GM21529 (cell line): ENCODE measurements at regions not wholly inside any gene's neighbourhood (a gene's known extent, or its start where the extent isn't known, plus 50 kb on each side); places are given as distances from the start of the nearest gene placed in this dataset.
"Not testable (repeated sequence)": the region's sequence is repeated elsewhere in the genome, so short reads cannot be mapped to it uniquely, and the experiment has no call there.

Source experiments
- ATAC-seq: cut with Tn5 transposase; IDR thresholded peaks from one replicate; pipeline ENCODE4 v1.9.1; 2021; ENCODE audit not compliant: unreplicated experiment

GRCh38 chr17:33680472-33680871 is 387.4 kb upstream of the ASIC2 start:
- no peak for ATAC-seq

DNA sequence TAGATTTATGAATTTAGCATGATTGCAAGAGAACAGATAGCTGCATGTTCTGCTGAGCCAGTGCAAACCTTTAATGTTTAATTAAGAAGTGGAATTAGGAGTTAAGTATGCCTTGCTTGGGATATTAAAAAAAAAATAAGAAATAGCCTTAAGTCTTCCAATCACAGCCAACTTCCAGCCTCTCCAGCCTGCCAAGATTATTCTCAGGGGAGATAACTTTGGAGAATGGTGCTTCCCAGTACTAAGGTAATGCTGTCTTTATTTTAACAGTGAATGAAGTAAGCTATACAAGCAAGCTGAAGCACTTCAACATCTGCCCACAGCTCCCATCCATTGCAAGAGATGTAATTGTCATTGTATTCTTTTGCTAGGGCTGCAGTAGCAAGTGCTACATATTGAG is 389.5 kb upstream of the ASIC2 start:
- no peak for ATAC-seq

DNA sequence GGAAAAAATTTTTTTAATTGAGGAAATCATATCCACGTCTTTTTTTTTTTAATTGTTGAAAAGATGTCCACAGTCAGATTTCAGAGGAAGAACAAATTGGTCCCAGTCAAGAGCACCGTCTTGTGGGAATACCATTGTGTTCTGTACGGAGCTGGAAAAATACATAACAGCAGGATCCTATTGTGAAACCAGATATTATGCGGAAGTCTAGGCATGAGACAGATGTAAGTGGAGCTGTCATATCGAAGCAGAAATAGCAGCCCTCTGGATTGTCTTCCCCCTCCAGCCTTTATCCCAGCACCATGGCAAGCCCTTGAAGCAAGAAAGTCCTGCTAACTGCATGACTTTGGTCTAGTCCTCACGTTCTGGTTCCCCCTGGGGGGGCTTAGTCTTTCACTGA is 391.6 kb upstream of the ASIC2 start:
- no peak for ATAC-seq

- no peak for ATAC-seq
Observed at GRCh38 chr17:33686171-33686570, 393.1 kb upstream of the ASIC2 start.

- no peak for ATAC-seq
Observed at GRCh38 chr17:33687831-33688230, 394.7 kb upstream of the ASIC2 start.

DNA sequence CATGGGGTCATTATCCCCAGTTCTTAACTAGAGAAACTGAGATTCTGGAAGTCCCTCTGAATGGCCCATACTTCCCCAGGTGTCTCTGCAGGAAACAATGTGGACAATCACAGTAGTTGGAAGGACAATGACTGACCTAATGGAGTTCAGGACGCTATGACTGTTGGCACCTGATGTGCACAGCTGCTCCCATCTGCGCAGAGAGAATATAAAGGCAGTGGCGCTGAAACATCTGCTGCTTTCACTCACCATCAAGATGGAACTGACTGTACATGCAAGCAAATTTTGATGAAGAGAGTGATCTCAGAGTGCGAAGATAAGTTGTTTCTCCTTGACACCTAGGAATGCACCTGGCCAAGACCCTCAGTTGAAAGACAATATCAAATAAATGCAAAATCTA is 395.7 kb upstream of the ASIC2 start:
- no peak for ATAC-seq

- ATAC-seq: no peak
Observed at GRCh38 chr17:33689725-33690124, 396.6 kb upstream of the ASIC2 start.

GRCh38 chr17:33695431-33695830 is 402.3 kb upstream of the ASIC2 start:
- no peak for ATAC-seq

GRCh38 chr17:33696102-33696501 is 403.0 kb upstream of the ASIC2 start:
- ATAC-seq: no peak

GRCh38 chr17:33697557-33697956 is 404.5 kb upstream of the ASIC2 start:
- ATAC-seq: no peak

GRCh38 chr17:33701910-33702309 is 408.8 kb upstream of the ASIC2 start:
- ATAC-seq: no peak

DNA sequence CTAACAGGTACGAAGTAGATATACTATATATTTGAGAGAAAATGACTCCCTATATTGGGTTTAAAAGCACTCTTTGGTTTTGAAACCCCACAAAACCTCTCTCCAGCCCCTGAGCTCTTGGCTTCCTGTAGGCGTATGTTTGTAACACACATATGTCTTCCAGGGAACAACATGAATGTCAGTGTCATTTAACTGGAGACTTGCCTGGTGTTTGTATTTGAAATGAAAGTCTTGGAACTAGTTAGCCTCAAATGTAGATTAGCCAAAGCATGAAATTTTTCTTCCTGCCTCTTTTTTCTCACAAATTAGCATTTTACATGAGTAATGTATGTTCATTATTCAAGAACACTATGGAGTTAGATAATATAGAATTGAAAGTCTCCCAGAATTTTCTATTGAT is 411.8 kb upstream of the ASIC2 start:
- no peak for ATAC-seq

DNA sequence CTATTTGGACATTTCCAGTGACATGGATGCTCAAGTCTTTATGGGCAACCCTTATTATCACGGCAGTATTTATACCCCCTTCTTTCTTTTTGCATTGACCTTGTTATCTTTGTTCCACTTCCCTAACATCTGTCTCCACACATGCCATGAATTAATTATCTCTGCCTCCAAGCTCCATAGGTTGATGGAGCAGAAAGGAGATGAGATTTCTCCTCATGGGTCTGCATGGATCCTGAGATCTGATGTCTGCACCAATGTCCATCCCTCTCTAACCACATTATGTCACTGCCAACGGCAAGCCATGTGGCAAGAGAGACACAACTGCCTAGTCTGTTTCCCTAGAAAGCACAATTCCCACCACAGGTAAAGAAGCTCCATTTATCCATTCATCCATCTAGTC is 416.8 kb upstream of the ASIC2 start:
- ATAC-seq: no peak

GRCh38 chr17:33712120-33712519 is 419.0 kb upstream of the ASIC2 start:
- ATAC-seq: no peak

DNA sequence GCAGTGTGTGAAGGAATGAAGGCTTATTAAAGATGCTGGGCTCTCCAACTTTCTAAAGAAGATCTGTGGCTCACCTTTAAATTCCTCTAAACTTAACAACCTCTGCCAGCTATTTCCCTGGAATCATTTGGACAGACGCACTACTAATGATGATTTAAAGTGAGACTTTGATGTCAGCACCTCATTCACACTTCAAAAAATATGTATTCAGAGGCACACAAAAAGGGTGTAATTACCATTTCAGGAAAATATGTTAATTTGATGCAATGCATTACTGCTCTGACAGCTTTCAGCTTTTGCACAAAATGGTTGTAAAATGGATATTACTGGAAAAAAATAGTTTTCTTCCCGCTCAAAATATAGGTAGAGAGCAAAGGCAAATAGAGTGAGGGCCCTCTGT is 423.9 kb upstream of the ASIC2 start:
- ATAC-seq: no peak

GRCh38 chr17:33723736-33724135 is 430.6 kb upstream of the ASIC2 start:
- ATAC-seq: not testable (repeated sequence)

DNA sequence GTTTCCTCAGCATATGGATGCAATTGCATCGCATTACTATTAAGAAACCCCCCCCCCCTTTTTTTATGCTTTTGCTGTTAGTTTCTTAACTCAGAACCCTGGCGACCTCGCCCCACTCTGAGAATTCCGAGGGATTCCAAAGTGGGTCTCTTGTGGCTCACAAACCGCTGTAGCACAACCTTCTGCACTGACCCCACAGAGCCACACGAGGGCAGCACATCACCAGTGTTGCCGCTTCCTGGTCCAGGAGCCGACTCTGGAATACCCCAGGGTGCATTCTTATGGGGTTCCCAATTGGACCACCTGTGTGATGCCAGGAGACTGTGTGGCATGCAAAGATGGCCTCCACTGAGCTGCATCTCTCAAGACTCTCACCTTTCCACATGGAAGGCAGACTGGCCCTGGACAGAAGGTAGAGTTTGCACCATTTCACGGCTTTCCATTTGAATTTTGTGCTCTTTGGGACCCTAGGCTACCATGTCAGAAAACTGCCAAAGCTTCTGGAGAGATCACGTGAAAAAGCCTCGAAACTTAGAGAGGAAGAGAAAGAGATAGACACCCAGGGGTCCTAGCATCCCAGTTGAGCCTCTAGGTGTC is 432.7 kb upstream of the ASIC2 start:
- no peak for ATAC-seq

DNA sequence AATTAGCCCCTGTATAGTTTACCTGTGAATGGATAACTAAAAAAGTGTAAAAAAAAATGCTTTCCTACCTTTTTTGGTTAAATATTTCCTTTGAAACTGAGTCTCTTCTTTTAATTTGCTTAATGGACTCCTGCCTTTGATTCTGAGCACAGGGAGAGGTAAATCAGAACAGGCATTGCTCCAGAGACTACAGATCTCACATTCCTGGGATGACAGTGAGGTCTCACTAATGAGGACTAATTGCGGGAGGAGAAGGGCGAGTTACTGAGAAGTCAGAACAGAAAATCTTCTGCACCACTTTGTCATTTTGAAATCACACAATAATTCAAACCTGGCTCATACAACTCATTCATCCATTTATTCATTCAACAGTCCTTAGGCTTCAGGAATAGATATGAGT is 437.0 kb upstream of the ASIC2 start:
- ATAC-seq: no peak

DNA sequence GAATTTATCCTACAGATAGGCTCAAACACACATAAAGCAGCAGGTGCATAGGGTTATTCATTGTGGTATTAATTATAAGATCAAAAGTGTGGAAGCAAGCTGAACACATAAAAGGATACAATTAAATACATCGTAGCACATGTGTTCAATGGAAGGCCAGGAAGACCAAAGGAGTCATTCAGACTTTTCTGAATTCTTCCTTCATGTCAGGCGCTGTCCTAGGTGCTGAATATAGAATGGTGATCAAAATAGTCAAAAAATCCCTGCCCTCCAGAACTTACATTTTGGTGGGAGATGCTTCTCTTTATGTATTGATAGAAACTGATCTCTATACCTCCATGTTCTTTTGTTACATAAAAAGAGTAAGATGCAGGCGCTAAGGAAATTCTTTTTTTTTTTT is 439.0 kb upstream of the ASIC2 start:
- ATAC-seq: no peak

- no peak for ATAC-seq
Observed at GRCh38 chr17:33739714-33740113, 446.6 kb upstream of the ASIC2 start.

DNA sequence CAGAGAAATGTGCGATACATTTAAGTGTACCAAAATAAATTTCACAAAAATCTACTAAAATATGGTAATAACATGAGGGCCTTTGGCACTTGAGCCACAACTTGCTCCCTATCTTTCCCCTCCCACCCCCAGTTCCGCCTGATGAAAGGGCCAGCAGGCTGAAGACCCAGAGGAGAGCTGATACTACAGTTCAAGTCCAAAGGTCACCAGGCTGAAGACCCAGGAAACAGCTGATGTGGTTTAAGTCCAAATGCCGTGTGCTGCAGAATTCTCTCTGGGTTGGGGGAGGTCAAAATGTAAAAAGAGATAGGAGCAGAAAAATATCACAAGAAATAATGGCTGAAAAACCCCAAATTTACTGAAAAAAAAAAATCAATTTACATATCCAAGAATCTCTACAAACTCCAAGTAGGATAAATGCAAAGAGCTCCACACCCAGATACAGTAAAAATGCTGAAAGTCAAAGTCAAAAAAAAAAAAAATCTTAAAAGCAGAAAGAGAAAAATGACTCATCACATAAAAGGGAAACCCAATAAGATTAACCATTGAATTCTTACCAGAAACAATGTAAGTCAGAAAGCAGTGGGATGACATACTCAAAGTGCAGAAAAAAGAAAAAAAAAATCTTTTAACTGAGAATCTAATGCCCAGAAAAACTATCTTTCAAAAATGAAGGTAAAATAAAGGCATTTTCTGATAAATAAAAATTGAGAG is 452.1 kb upstream of the ASIC2 start:
- ATAC-seq: no peak

- no peak for ATAC-seq
Observed at GRCh38 chr17:33749171-33749570, 456.1 kb upstream of the ASIC2 start.
